ENCODE measurements at regions not wholly inside any gene's neighbourhood (a gene's known extent, or its start where the extent isn't known, plus 50 kb on each side); places are given as distances from the start of the nearest gene placed in this dataset.

GRCh38 chr6:76124018-76124417, 51.6 kb upstream of the IMPG1 start:
- RAD21 ChIA-PET (ENCODE audit: low non-redundant PET in 1 of 2, low total read pairs in 2 of 2, uncharacterized antibody in 2 of 2, unreplicated experiment in 2 of 2), result no interaction called here

More at GRCh38 chr6:76124018-76124417, 51.6 kb upstream of the IMPG1 start:
- Histone ChIP-seq H3K9me3 (ENCODE audit: control insufficient read depth in 1 of 2, insufficient read depth in 1 of 2, low read depth in 1 of 2, low read length in 2 of 2) (no peaks in the 10 kb centered on the region), H3K79me2 (ENCODE audit: insufficient read depth, low read length) (no peaks in the 10 kb centered on the region), H3K27ac (ENCODE audit: low read depth, low read length) (no peak overlapping the region), H3K27me3 (ENCODE audit: insufficient read depth, low read length) (no peaks in the 10 kb centered on the region), H3K4me1 (ENCODE audit: control insufficient read depth in 1 of 2, insufficient read depth in 2 of 2, low read length in 2 of 2) (no peaks in the 10 kb centered on the region), H4K20me1 (ENCODE audit: insufficient read depth) (no peaks in the 10 kb centered on the region), H3K9me2 (ENCODE audit: insufficient read depth) (no peaks in the 10 kb centered on the region), H3K9ac (ENCODE audit: low read length) (no peak overlapping the region), H3K36me3 (ENCODE audit: control insufficient read depth in 1 of 2, insufficient read depth in 2 of 2, low read length in 2 of 2) (no peaks in the 10 kb centered on the region), H3K4me2 (ENCODE audit: low read length) (no peak overlapping the region), H3K4me3 (replicated peaks in 1 of 2; ENCODE audit: low read depth in 1 of 2, low read length in 2 of 2) (no peak overlapping the region), H2AFZ (ENCODE audit: low read depth, low read length, poor library complexity, severe bottlenecking) (no peak overlapping the region)
- DNase-seq (ENCODE audit: low read depth, low spot score), result no peak
- TF ChIP-seq FOSL1 (IDR thresholded peaks at IDR 0.05; ENCODE audit: low read depth), result no peak
- no peak for TF ChIP-seq EGR1 (IDR thresholded peaks at IDR 0.05; ENCODE audit: low read depth)
- no peak for TF ChIP-seq ELF1 (IDR thresholded peaks at IDR 0.05; ENCODE audit: borderline replicate concordance, low read depth)
- TF ChIP-seq SRF (IDR thresholded peaks at IDR 0.05; ENCODE audit: low read depth), result no peak
- TF ChIP-seq CEBPB (IDR thresholded peaks at IDR 0.05; ENCODE audit: low read depth), result no peak
- no peak for TF ChIP-seq EZH2 (IDR thresholded peaks at IDR 0.05)
- TF ChIP-seq SIN3A (IDR thresholded peaks at IDR 0.05; ENCODE audit: low read depth), result no peak
- TF ChIP-seq JUND (IDR thresholded peaks at IDR 0.05), result no peak
- no peak for TF ChIP-seq RAD21 (IDR thresholded peaks at IDR 0.05; ENCODE audit: low read depth)
- no peak for TF ChIP-seq ATF3 (IDR thresholded peaks at IDR 0.05)
- no peak for TF ChIP-seq CTCF (IDR thresholded peaks at IDR 0.05 in 2 of 3, conservative IDR thresholded peaks at IDR 0.05 in 1 of 3; ENCODE audit: borderline replicate concordance in 1 of 3, insufficient read depth in 1 of 3, low read depth in 2 of 3, low read length in 2 of 3)
- TF ChIP-seq TCF7L2 (IDR thresholded peaks at IDR 0.05; ENCODE audit: borderline replicate concordance, extremely low read depth, insufficient read depth, insufficient read length), result no peak
- no peak for TF ChIP-seq EZH2phosphoT487 (IDR thresholded peaks at IDR 0.05; ENCODE audit: borderline replicate concordance)
- TF ChIP-seq, protein P1, sequence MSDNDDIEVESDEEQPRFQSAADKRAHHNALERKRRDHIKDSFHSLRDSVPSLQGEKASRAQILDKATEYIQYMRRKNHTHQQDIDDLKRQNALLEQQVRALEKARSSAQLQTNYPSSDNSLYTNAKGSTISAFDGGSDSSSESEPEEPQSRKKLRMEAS (IDR thresholded peaks at IDR 0.05), result no peak
- TF ChIP-seq POLR2AphosphoS5 (IDR thresholded peaks at IDR 0.05; ENCODE audit: low read depth, low read length), result no peak
- no peak for TF ChIP-seq POLR2A (IDR thresholded peaks at IDR 0.05; ENCODE audit: borderline replicate concordance, extremely low read depth, insufficient read depth, insufficient read length)
- TF ChIP-seq ZBTB33 (IDR thresholded peaks at IDR 0.05; ENCODE audit: extremely low read depth, insufficient replicate concordance, low read length), result no peak
- TF ChIP-seq CBX3 (IDR thresholded peaks at IDR 0.05; ENCODE audit: low read depth), result no peak
- TF ChIP-seq ZNF274 (IDR thresholded peaks at IDR 0.05; ENCODE audit: low read depth, low read length), result no peak
- TF ChIP-seq ZFX (IDR thresholded peaks at IDR 0.05), result no peak
- no TSS peak for BruUV-seq (replicated peaks)
- POLR2A ChIA-PET, result no interaction called here
- no peak for ATAC-seq
- intact Hi-C loops (cut with micrococcal nuclease), result no loop called here
- CTCF ChIA-PET, result no interaction called here

All from HCT116 (cell line).